RPMI7951 (cell line): ENCODE measurements at regions not wholly inside any gene's neighbourhood (a gene's known extent, or its start where the extent isn't known, plus 50 kb on each side); places are given as distances from the start of the nearest gene placed in this dataset.

Source experiments
- DNase-seq: peaks from one replicate; pipeline ENCODE4 v3.0.0-alpha.2; 2012; ENCODE audit warnings: low read depth

DNA sequence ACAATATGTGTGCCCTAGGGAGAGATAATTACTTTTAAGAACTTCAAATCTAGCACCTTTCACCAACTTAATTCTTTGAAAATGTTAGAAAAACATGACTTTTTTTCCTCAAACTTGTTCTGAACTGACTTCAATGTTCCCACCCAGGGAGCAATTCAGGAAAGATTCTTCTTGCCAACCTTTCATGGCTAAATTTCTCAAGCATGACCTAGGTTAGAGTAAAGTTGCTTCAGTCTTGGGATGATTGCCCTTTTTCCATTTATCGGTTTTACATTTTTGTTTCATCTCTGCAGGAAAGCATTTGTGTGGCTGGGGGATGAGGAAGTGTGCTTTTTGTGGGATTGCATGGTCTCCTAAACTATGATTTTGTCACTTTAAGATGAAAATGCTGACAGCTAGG, 647.7 kb downstream of the LTN1 start:
- DNase-seq = no peak

DNA sequence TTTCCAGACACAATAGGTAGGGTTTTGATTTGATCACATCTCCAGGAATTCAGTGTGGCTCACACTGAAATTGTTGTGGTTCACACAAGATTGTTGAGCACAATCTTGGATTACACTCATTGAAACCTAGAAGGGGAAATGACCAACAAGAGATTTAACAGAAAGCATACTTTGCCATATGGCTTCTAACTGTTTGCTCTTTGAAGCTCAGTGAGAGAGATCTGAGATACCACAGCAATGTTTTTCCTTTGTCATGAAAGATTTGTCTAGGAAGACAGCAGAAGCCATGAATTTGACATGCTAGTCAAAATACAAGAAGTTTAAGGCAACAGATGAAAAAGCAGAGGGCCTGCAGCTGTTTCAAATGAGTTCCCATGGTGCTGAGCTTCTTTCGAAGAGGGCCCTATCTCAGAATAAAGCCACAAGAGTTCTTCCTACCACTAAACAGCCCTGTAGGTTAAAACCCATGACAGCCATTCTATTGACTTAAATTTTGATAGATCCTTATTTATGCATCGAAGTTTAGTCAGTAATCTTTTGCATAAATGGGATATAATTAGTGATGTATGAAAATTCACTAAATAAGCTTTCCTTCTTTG, 650.4 kb downstream of the LTN1 start:
- no peak for DNase-seq

DNA sequence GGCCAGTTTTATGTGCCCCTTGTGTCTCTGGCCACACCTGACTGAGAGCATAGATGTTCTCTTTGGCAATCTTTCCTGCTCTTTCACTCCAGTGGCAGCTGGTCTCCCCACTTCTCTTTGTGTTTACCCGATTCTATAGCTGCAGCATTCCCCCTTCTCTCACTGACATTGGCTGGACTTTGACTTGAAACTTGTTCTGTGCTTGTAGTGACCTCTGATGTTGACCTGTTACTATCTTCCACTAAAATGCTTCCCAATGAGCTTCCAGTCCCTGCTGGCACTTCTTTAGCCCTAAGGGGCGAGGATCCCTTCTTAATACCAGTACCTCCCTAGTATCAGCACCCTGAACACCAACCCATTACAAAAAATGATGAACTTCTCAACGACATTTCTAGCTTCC, 653.3 kb downstream of the LTN1 start:
- no peak for DNase-seq

DNA sequence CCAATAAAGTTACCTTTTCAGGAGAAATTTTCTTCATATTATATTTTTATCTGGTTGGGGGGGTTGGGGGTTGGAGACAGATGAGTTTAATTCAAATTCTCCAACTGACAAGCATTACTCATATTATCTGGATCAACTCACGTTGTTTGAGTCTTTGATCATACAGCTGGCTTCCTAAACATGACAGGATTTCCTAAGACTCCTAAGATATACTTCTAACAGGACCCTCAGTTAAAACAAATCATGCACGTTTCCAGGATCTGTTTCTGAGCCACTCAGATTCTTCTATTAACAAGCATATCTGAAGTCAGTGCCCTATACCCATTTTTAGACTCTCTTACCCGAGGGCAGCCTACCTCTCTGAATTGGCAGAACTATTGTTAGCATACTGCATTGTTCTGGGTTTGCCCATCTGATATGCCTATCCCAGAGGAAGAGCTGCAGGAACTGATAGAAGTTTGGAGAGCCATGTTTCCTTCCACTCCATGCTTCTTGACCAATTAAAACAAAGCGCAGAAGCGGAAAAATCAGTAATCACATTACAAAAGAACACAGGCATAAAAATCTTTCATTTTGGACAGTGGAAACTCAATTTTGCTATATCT, 653.9 kb downstream of the LTN1 start:
- DNase-seq = no peak

DNA sequence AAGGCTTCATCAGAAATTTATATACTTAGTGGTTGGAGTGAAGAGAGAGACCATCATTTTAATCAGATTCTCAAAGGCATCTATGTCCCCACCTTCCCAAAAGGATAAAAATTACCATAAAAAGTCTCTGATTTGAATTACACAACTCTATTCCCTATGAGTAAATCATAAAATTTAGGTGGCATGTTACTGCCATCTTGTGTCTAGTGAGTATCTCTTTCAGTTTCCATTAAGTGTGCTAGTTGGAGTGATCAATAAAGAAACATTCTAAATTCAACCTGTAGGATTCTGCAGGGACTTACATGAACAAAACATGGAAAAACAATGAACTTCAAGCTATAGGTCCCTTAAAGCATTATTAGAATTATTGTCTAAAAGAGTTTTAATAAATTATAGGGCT, 655.4 kb downstream of the LTN1 start:
- peak; percentile 36 for DNase-seq

DNA sequence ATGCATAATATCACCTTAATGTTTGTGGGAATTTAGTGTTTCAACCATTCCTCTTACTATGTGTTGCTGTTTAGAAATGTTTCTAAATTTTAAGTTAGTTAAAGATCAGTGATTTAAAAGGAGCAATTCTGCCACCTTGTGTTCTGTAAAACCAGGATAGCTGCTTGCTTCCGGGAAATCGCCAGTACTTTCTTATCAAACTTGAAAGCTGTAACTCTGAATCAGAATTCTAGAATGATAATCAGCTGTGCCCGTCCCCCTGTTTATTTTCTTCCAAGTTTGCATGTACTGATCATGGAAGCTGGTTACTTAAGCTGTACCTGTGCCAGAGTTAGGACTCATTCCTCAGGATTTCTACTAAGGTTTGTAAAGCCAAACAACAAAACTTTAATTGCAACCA, 656.4 kb downstream of the LTN1 start:
- DNase-seq = peak; percentile 34

DNA sequence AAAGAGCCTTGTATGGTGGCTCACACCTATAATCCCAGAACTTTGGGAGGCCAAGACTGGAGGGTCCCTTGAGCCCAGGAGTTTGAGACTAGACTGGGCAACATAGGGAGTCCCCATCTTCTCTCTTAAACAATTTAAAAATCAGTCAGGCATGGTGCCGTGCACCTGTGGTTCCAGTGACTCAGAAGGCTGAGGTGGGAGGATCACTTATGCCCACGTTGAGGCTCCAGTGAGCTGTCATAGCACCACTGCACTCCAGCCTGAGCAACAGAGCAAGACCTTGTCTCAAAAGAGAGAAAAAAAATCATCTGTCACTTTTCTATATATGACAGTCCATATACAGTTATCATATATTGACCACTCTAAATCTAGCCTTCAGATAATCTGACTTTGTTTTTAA, 658.3 kb downstream of the LTN1 start:
- DNase-seq = no peak

DNA sequence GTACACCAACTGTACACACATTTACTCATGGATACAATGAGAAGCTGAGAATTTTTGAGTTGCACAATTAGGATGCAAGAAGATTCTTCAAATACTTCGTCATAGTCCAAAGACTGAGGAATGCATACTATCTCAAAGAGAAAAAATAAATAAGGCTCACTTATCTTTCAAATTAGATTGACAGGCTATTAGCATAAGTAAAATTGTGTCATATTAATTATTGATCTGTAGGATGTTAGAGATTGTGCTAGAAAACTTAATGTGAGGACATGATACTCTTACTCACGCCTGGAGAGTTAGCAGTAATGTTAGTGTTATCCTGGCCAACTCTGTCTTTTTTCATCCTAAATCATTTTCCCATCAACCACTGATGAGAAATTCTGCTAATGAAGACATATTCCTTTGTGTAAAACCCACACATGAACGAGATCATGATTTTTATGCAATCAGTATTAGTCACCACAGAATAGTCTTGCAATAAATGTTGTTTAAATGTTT, 659.0 kb downstream of the LTN1 start:
- no peak for DNase-seq

DNA sequence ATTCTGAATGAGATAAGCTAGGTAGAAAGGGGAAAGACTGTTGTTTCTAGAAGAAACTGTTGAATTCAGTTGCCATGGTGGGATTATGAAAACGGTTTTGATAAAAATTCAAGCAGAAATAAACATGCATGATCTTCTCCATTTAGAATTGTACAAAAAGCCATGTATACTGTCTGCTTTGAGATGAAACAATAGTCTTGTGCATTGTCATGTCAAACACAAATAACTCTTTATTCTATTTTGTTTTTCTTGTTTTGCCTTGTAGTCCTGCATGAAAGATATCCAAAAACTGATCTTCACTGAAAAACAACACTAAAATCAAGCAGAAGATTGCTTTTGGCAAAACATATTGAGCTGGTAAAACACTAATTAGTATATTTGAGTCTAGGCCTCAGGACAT, 659.9 kb downstream of the LTN1 start:
- DNase-seq = no peak

DNA sequence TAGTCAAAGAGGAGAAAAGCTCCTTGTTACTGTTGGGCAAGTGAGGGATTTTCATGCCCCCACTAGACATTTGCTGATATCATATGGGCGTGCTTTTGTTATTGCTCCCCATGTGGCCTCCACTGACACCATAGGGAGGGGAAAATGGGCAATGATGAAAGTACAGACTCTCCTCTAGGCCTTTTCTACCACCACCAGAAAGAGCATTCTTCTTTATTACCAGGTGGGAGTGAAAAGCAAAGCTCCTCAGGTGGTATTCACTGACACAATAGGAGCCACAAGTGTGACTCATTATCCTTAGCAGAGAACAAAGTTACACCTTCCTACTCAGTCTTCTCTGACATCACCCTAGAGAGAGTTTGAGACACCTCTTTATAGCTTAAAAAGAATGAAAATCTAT, 667.1 kb downstream of the LTN1 start:
- no peak for DNase-seq

DNA sequence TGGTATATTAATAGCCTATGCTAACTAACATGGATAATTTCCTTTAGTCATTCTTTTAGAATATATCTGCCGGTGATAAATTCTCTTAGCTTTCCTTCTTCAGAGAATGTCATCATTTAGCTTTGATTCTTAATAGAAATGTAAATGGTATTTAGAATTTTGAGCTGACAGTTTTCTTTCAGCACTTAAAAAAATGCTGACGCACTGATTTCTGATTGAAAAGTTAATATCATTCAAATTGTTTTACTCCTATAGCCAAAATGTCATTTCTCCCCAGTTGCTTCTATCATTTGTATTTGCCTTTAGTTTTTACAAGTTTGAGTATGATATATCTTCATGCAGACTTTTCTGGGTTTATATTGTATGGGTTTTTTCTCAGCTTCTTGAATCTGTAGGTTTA, 668.0 kb downstream of the LTN1 start:
- DNase-seq = no peak

DNA sequence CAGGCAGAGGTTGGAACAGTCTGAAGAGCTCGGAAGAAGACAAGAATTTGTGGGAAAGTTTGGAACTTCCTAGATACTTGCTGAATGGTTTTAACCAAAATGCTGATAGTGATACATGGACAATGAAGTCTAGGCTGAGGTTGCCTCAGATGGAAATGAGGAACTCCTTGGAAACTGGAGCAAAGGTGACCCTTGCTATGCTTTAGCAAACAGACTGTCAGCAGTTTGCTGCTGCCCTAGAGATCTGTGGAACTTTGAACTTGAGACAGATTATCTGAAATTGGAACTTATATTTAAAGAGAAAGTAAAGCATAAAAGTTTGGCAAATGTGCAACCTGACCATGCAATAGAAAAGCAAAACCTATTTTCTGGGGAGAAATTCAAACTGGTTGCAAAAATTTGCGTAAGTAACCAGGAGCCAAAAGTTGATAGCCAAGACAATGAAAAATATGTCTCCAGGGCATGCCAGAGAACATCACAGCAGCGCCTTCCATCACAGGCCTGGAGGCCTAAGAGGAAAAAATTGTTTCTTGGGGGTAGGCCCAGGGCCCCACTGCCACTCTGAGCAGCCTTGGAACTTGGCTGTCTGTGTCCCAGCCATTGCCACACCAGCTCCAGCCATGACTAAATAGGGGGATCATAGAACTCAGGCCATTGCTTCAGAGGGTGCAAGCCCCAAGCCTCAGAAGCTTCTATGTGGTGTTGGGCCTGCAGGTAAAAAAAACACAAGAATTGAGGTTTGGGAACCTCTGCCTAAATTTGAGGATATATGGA, 675.3 kb downstream of the LTN1 start:
- DNase-seq = no peak

DNA sequence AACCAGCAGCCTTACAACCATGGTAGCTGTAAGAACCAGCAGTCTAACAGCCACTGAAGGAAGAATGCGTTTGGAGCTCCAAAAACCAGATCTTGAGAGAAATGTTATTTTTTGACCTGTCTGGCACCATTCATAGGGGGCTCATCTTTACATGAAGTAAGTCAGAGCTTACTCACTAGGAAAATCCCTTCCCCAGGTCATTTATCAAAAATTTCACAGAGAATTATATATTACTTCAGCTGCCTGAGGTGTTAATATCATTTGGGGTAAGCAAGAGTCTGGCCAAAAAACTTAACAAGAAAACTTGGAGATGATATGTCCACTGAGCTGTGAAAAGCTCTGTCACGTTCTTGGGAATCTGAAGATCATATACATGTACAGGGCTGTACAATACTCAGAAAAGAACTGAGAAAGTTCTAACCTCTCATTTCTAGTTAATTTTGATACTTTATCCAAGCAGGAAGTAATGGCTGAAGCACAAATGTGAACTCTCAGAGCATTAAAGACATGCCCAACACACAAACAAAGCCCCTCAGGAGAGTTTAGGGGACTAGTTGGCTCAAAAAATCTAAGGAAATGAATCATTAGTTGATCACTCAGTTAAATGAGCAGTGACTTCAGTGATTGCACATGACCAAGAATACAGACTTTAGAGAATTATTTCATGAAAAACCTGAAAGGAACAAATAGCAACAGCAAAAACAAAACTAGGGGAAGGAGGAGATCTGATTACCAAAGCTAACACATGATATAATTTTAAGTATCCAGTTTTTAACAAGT, 681.1 kb downstream of the LTN1 start:
- no peak for DNase-seq

DNA sequence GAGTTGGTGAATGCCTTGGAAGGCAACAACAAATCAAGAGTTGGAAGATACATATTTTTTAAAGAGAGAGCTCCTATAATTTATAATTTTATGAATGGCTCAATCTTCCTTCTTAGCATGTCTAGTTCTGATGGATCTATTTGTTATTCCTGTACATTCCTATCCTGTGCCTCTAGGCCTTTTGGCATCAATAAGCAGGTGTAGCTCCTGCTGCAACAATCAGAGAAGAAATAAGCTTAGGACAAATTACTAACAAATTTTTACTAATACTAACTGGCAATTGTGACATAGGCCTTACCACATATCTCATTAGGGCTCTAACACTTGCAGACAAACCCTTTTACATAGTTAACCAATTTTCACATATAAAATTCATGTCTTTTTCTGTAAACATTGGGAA, 682.0 kb downstream of the LTN1 start:
- no peak for DNase-seq

DNA sequence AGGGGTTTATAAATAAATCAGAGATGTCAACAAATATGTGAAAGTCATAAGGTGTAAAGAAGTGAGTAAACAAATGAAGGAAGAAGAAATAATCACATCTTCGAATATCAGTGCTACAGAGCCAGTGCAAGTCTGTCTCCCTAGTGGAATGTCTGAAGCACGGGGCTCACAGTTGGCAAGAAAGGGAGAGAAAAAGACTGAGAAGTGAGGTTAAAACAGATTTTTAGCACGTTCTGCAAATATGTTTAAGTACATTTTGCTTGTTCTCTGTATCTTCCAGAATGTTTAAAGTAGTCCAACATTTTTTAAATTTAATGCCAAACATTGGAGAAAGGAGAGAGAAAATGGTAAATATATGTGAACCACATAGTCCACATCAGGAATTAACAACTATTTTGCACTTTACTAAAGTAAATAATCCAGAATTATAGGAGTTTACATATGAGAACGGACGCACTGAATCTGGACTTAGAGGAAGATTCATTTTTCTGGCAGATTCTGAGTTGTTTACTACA, 682.4 kb downstream of the LTN1 start:
- DNase-seq = no peak

DNA sequence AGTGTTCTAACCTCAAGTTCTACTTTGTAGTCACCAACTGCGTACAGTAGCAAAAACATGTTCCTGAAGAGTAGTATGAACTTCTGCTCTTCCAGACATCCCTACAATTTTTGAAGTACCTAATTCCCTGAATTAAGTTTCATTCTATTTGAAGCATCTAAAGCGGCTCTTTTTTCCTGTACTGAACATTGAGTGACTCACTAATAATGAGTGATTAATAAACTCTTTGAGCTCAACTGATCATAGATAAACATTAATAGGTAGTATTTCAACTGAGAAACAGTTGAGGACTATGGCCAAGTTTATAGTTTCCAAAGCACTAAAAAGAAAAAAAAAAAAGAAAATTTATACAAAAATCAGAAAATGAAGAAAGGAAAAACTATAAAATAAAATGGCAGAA, 683.1 kb downstream of the LTN1 start:
- no peak for DNase-seq

DNA sequence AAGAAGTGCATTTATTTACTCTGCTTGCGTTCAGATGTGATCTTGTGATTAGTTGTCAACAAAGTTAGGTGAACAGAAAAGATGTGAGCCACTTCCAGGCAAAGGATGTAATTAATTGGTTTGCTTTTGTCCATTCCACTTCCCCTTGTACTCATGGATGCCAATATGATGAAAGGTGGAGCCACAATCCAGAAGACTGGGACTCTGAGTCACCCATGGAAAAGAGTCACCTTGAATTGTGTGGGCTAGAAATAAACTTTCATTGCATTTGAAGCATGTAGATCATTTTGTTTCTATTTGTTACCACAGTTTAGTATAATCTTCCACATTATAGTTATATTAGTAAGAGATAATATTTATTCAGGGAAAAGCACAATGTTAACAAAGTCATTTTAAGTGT, 684.2 kb downstream of the LTN1 start:
- DNase-seq = peak; percentile 1

DNA sequence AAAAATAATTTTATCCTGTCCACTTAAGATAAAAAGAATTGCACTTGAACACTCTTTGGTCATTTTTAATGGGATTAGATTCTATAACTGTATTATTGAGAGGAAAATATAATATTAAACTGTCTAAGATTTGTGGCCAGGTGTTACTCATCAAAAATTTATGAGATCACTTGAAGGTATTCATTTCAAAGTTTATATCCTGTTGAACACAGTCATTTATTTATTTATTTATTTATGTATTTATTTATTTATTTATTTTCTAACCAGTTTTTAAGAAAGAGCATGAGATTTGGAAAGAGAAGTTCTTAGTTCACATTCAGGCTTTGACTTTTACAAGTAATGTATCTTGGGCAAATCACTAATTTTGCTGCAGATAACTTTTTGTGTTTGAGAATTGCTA, 692.7 kb downstream of the LTN1 start:
- no peak for DNase-seq

DNA sequence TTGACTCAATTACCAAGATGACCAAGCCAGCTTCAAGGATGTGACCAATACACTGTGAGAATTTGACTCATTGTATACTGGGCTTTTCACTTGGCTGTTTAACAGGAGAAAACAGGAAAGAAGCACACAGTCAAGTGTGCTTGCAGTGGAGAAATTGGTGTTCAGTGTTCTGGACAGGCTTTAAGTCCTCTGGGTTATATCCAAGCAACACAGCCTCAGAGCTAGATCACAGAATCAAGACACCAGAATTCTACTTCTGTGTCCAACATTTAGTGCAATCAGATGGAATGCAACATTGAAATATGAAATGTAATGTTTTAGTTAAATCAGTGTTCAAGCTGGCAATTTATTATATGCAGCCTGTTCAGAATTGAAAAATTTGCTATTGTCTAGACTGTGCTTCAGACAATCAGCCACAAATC, 694.4 kb downstream of the LTN1 start:
- DNase-seq = no peak

DNA sequence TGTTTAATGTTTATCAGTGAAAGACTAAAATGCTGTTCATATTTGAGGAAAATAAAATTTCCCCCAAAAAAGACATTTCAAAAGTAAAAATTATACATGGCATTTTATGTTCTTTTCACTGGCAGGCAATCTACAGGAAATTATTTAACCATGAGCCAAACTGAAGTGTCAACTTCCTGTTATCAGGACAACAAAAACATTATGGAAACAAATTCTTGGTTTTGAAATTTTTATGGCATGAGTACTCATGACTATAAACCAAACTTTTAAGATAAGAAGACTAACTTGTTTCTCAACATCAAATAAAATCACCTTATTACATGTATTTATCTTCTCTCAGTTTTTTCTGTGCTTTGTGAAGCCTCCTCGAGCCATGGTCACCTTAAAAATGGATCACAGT, 698.6 kb downstream of the LTN1 start:
- no peak for DNase-seq

DNA sequence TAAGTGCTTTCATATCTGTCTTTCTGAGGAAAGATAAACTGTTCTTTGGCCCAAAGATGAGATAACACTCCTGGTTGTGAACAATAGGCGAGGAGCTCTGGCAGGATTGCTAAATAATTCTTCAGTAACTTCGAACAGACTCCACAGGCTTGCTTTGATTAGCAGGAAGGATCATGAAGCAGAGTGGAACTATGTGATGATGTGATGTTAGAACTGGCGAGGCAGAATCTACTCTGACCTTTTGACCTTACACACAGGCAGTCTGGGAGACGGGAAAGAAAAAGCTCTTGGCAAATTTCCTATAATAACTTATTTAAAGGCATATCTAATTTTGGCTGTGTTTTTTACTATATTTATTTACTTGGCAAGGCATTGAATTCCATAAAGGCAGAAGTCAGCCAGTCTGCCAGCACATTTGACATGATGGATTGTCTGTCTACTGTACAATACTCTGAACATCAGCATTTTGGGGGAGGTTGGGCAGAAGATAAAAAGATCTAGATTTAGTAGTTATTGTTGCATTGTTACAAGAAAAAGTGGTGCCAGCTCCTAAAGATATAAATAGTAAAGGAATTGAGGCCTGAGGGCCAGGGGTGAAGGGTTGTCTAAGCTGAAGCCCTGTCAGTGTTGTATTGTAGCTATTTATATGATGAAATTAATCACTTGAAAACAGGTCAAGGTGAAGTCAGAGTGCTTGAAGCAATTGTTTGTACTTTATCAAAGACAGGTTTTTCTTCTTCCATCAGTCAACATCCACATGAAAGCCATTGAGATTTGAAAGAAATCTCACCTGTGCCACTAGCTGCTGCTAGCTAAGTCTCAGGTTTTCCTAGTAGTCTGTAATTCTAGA, 708.8 kb downstream of the LTN1 start:
- DNase-seq = peak; percentile 43
